ENCODE measurements at regions not wholly inside any gene's neighbourhood (a gene's known extent, or its start where the extent isn't known, plus 50 kb on each side); places are given as distances from the start of the nearest gene placed in this dataset.

- no peak for TF ChIP-seq CHD1 (IDR thresholded peaks at IDR 0.05; ENCODE audit: low read depth, low read length)
- TF ChIP-seq POLR2AphosphoS5 (IDR thresholded peaks at IDR 0.05; ENCODE audit: low read depth, low read length): no peak
- TF ChIP-seq RXRA (IDR thresholded peaks at IDR 0.05; ENCODE audit: insufficient read depth, low read depth, low read length): no peak
- TF ChIP-seq CTCF (IDR thresholded peaks at IDR 0.05; ENCODE audit: control extremely low read depth in 1 of 3, insufficient read depth in 1 of 3, low read depth in 1 of 3, low read length in 3 of 3): no peak
- no peak for TF ChIP-seq BRCA1 (IDR thresholded peaks at IDR 0.05; ENCODE audit: low read depth, low read length)
- no peak for TF ChIP-seq YY1 (IDR thresholded peaks at IDR 0.05; ENCODE audit: low read depth, low read length)
- no peak for TF ChIP-seq POLR2A (IDR thresholded peaks at IDR 0.05; ENCODE audit: control extremely low read depth in 1 of 2, low read depth in 2 of 2, low read length in 2 of 2)
- no peak for TF ChIP-seq PHF8 (conservative IDR thresholded peaks at IDR 0.05; ENCODE audit: low read depth, low read length)
- no peak for TF ChIP-seq JUN (IDR thresholded peaks at IDR 0.05; ENCODE audit: low read depth, low read length)
- TF ChIP-seq NRF1 (IDR thresholded peaks at IDR 0.05; ENCODE audit: low read depth, low read length): no peak
- TF ChIP-seq, protein P1, sequence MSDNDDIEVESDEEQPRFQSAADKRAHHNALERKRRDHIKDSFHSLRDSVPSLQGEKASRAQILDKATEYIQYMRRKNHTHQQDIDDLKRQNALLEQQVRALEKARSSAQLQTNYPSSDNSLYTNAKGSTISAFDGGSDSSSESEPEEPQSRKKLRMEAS (IDR thresholded peaks at IDR 0.05): no peak
- TF ChIP-seq EZH2 (IDR thresholded peaks at IDR 0.05; ENCODE audit: low read depth, low read length, severe bottlenecking): no peak
Measured at GRCh38 chr4:24352112-24352511, 232.2 kb downstream of the DHX15 start.
